ENCODE measurements at regions not wholly inside any gene's neighbourhood (a gene's known extent, or its start where the extent isn't known, plus 50 kb on each side); places are given as distances from the start of the nearest gene placed in this dataset.

- TF ChIP-seq FOXP2 (optimal IDR thresholded peaks at IDR 0.05; ENCODE audit: borderline replicate concordance, extremely low read depth, extremely low read length, insufficient read depth) (no peak), REST (IDR thresholded peaks at IDR 0.05; ENCODE audit: insufficient read depth in 1 of 2, low read depth in 2 of 2, low read length in 2 of 2) (no peak), SIN3A (IDR thresholded peaks at IDR 0.05; ENCODE audit: borderline replicate concordance, insufficient read depth, low read length) (no peak)
Measured at GRCh38 chr5:68734781-68735180, 359.0 kb upstream of the SLC30A5 start.

- TF ChIP-seq SIN3A (IDR thresholded peaks at IDR 0.05; ENCODE audit: borderline replicate concordance, insufficient read depth, low read length) (no peak), TAF1 (IDR thresholded peaks at IDR 0.05; ENCODE audit: borderline replicate concordance, insufficient read depth, low read length) (no peak), FOXP2 (optimal IDR thresholded peaks at IDR 0.05; ENCODE audit: borderline replicate concordance, extremely low read depth, extremely low read length, insufficient read depth) (no peak), POLR2AphosphoS5 (IDR thresholded peaks at IDR 0.05; ENCODE audit: low read depth, low read length) (no peak), REST (IDR thresholded peaks at IDR 0.05; ENCODE audit: insufficient read depth in 1 of 2, low read depth in 2 of 2, low read length in 2 of 2) (no peak)
Measured at GRCh38 chr5:68738236-68738635, 355.6 kb upstream of the SLC30A5 start.

- TF ChIP-seq SIN3A (IDR thresholded peaks at IDR 0.05; ENCODE audit: borderline replicate concordance, insufficient read depth, low read length): no peak
- no peak for TF ChIP-seq POLR2AphosphoS5 (IDR thresholded peaks at IDR 0.05; ENCODE audit: low read depth, low read length)
- no peak for TF ChIP-seq FOXP2 (optimal IDR thresholded peaks at IDR 0.05; ENCODE audit: borderline replicate concordance, extremely low read depth, extremely low read length, insufficient read depth)
- TF ChIP-seq REST (IDR thresholded peaks at IDR 0.05; ENCODE audit: insufficient read depth in 1 of 2, low read depth in 2 of 2, low read length in 2 of 2): no peak
- TF ChIP-seq TAF1 (IDR thresholded peaks at IDR 0.05; ENCODE audit: borderline replicate concordance, insufficient read depth, low read length): no peak
Measured at GRCh38 chr5:68738841-68739240, 355.0 kb upstream of the SLC30A5 start.

- TF ChIP-seq POLR2AphosphoS5 (IDR thresholded peaks at IDR 0.05; ENCODE audit: low read depth, low read length) (no peak), SIN3A (IDR thresholded peaks at IDR 0.05; ENCODE audit: borderline replicate concordance, insufficient read depth, low read length) (no peak), FOXP2 (optimal IDR thresholded peaks at IDR 0.05; ENCODE audit: borderline replicate concordance, extremely low read depth, extremely low read length, insufficient read depth) (no peak), TAF1 (IDR thresholded peaks at IDR 0.05; ENCODE audit: borderline replicate concordance, insufficient read depth, low read length) (no peak), REST (IDR thresholded peaks at IDR 0.05; ENCODE audit: insufficient read depth in 1 of 2, low read depth in 2 of 2, low read length in 2 of 2) (no peak)
Measured at GRCh38 chr5:68739752-68740151, 354.1 kb upstream of the SLC30A5 start.

Measured in PFSK-1 (cell line).